Dermis microvascular lymphatic vessel endothelial cell (primary cell): ENCODE measurements at regions not wholly inside any gene's neighbourhood (a gene's known extent, or its start where the extent isn't known, plus 50 kb on each side); places are given as distances from the start of the nearest gene placed in this dataset.

Experiments
- DNase-seq, 2 donors: peaks; one replicate each; pipeline versions ENCODE4 v3.0.0 to v3.0.0-alpha.2; 2010; ENCODE audit warnings: low read depth in 2 of 2

DNA sequence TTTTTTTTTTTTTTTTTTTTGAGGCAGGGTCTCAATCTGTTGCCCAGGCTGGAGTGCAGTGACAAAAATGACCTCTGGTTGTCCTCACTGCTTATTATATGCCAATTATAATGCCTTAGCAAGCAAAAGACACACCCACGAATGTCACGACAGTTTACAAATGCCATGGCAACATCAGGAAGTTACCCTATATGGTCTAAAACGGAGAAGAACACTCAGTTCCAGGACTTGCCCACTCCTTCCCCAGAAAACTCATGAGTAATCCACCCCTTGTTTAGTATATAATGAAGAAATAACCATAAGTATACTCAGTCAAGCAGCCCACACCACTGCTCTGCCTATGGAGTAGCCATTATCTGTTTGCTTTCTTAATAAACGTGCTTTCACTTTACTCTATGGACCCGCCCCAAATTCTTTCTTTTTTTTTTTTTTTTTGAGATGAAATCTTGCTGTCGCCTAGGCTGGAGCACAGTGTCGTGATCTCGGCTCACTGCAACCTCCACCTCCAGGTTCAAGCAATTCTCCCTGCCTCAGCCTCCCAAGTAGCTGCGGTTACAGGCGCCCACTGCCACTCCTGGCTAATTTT, 106.2 kb downstream of the SMIM20 start:
- DNase-seq = peak in 1 of 2 donors; percentile 17

DNA sequence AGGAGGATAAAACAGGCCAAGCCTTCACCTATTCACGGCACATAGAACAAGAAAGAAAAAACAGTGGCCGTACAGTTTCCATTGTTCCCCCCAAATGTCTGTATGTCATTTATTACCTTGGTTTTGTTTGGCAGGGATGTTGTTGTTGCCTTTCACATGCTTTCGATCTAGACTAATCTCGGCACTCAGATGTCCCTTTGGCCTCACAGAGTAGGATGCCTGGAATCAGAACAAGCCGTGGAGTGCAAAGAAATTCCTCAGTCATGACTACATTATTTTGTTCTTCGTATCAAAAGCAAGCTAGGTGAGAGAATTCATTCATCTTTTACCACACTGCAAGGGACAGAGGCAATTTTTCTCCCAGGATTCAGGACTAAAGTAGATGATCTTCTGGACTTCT, 106.9 kb downstream of the SMIM20 start:
- DNase-seq = peak; percentile 24 to 55

DNA sequence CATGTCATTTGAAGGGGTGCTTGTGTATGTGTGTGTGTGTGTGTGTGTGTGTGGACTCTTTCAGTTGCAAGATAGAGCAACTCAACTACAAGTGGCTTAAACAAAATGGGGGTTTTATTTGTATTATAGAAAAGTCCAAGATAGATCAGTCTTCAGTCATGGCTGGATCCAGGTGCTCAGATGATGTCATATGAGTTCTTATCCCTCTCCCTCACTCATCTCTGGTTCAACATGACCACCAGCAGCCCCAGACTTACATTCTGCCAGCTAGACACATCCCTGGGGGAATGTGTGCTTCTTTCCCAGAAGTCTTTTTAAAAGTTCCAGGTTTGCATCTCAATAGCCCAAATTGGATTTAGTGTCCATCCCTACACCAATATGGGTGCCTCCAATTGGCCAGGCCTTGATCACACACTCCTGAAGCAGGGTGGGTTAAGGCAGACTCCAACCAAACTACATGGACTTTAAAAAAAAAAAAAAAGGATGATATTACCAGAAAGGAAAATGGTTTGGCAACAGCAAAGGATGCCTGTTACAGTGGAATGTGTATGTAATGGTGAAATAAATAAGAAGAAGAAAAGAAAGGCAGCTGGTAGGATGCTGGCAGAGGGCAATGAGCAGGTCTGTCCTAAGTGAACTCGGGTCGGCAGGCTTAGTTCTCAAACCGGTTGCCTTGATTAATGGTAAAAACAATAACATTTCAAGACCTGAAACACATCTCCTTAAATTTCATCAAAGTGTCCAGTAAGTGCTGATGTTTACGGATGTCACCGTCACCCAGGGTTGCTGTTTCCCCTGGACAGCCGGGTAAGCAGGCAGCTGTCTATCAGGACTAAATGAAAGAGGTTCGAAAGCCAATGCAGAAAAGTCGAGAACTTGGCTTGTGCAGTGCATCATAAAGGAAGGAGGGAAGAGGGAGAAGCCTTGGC, 107.7 kb downstream of the SMIM20 start:
- no peak for DNase-seq

DNA sequence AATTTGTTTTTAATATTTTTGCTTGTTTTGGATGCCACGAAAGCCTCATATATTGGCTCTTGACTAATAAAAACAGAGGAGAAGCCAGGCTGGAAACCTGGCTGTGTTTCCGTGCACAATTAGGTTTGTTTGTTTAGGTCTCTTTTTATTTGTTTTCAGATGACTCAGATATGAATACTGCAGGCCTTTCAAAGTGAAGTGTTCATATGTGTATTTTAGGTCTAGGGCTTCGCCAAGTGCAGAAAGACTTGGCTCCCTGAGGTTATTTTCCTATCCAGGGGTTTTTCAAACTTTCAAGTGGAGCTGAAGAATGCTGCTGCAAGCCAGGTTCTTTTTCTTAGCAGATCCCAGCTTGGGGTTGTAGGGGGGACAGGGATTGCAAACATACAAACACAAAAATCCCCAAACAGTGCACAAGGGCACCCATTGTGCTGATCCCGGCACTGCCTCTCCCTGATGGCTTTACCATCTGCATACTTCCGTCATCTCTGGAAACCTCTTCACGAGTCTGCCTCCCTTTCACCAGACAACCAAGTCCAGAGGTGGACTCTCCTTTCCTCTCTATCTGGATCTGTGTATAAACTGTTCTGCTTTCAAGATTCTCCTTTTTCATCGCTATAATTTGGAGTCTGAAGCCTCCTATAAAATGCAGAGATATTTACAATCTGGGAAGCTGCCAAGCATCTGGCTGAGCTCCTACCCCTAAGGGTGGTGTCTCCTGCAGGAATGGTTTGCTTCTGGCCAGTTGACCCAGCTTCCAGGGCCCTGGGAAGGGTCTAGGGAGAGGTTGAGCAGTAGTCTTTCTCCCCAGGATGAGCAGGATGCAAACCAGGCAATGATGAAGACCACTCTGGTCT, 108.6 kb downstream of the SMIM20 start:
- DNase-seq = peak; percentile 18 to 62

DNA sequence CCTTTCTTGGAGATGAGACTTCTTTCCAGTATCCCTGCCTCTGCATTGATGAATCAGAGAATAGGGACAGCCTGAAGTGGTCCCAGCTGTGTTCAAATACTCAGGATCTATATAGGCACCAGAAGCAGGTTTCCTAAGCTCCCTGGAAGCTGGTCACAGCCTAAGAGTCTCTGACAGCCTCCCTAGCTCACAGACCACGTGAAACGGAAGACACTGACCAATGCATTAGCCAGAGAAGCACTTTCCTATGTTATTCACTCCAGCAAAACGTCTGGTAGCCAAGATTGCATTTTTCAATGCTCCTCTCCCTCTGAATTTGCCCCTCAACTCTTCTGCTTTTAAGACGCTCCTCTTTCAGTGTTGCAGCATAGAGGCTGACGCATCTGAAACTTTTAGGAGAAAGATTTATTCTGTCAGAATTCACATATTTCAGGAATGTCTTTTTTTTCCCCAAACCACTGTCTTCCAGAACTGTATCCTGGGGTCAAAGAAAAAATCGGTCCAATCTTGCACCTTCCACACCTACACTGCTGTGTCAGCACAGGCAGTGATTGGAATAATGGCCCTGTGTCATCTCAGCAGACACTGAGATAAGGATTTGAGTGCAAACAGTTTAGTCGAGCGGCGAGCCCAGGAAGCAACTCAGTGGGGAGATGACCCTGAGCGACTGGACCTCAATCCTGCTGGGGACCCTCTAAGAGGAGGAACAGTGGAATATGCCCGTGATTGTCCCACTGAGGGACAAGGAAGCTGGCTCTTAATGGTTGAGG, 109.4 kb downstream of the SMIM20 start:
- no peak for DNase-seq

DNA sequence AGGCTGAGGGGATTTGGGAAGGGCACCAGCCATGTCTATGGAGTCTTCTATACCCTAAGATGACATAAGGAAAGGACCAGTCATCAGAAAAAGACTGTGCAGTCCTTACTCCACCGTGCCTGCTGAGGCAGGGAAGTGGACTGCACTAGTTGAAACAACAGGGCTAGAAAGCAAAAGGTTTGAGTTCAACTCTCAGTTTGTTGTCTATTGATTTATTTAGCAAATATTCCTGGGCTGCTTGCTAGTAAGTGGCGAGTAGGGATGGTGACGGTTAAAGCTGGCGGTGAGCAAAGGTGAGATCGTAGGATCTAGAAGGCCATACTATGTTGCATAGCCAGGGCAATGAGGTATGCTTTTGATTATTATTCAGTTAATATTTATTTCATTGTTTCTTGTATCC, 110.1 kb downstream of the SMIM20 start:
- no peak for DNase-seq

DNA sequence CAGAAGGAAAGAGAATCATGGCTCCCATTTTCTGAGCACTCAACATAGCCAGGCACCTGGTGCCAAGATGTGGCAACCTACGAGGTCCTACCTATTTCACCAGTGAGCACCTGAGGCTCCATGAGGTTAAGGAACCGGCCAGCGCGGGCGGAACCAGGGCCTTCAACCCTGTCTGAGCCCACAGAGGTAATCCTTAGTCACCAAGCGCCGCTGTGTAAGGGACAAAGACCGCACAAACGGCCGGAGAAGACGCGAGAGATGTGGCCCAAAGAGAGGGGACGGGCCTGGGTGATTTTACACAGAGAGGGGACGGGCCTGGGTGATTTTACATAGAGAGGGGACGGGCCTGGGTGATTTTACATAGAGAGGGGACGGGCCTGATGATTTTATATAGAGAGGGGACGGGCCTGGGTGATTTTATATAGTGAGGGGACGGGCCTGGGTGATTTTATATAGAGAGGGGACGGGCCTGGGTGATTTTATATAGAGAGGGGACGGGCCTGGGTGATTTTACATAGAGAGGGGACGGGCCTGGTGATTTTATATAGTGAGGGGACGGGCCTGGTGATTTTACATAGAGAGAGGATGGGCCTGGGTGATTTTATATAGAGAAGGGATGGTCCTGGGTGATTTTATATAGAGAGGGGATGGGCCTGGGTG, 114.2 kb downstream of the SMIM20 start:
- no peak for DNase-seq

DNA sequence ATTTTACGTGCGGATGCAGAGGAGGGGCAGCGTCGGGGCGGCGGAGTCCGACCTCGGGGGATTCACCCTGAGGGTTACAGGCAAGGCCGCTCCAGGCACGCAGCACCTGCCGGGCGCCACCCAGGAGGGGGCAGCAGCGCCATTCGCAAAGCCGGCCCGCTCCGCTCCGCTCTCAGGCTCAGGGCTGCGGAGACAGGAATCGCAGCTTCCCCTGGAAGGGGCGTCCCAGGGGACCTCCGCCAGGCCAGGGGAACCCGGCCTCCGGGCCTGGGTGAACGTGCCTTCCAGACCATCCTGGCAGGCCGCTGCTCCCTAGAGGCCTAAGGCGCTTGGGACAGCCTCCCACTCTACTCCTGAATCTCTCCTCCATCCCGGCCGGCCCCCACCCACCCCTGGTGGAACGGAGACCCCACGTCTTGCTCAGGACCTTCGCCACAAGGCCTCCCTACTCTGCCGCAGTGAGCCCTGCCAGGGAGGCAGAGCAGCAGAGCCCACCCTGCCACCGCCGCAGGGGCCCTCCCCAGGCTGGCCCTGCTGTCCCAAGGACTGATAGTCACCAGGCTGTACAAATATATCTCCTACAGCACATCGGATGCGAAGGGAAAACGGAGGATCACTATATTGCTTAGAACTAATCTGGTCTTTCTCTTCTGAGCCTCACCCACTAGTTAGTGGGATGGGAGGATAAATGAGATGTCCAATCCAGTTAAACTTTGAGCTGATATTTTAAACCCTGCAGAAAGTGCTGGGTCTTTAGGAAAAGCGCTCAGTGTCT, 115.0 kb downstream of the SMIM20 start:
- DNase-seq = peak in 1 of 2 donors; percentile 31

DNA sequence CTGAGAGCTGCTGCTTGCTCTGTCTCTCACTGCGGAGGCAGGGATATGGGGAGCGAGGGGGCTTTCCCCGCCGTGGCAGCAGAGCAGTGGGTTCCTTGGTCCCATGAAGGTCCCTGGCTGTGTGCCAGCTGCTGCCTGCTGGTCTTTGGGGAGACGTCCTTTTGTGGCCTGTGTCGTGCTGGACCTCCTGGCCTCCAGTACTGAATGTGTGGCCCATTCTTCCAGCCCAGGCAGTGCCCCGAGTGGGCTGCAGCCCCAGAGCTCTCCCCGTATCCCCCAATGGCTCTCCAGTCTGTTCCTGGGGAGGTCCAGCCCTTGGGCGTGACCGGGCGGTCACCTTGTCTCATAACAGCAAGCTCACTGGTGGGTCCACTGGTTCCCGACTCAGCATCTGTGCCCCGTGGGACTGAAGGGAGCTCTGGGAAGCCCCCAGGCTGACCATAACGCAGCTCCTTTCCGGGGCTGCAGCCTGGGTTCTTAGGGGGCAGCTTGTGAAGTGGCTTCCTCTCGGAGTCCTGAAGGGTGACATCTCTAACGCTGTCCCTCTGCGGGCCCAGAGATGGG, 115.6 kb downstream of the SMIM20 start:
- DNase-seq = no peak

DNA sequence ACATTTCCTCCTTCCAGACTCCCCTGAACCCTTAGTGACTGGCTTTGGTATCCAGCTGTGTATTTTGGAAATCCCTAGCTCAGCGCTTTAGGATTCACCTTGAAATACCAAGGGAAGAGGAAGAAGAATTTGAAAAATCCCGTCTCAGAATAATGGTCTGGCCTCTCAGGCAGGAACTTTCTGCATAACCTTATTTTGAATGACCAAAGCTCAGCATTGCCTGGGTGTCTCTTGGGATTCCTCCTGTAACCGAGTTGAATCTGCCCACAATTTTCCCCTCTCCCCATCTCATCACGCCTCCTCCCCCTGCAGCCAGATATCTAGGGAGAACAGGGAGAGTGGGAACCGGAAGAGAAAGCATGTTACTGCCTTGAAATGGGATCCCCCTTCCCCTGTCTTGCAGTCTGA, 116.2 kb downstream of the SMIM20 start:
- DNase-seq = no peak

DNA sequence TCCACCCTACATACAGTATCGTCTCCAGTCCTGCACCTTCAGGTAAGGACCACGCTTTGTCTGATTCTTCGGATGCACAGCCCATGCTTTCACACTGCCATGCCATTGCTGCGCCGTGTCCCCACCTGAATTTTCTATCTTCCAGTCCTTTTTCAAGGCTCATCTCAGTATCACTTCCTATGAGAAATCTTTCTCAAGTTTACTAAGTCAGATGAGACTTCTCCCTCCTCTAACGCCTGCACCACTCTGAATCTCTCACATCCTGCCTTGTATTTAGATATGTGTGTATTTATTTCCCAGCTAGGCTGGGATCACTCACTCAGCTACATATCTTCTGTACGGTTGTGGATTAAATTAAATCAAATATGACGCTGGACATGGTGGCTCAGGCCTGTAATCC, 116.8 kb downstream of the SMIM20 start:
- DNase-seq = no peak

DNA sequence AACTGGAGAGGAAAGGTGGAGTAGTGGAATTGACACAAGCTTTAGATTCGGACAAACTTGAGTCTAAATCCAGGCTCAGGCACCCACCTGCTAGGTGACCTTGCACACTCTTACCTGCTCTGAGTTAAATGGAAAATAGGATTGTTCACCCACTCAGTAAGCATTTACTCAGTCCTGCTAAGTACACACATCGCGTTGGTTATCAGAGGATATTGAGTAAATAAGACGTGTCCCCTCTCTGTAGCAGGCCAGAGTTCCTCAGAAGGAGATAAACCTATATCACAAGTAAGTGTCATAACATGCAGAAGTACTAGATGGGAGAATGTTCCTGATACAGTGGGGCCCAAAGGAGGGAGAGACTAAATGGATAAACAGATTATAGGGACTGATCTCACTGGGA, 117.7 kb downstream of the SMIM20 start:
- DNase-seq = no peak

DNA sequence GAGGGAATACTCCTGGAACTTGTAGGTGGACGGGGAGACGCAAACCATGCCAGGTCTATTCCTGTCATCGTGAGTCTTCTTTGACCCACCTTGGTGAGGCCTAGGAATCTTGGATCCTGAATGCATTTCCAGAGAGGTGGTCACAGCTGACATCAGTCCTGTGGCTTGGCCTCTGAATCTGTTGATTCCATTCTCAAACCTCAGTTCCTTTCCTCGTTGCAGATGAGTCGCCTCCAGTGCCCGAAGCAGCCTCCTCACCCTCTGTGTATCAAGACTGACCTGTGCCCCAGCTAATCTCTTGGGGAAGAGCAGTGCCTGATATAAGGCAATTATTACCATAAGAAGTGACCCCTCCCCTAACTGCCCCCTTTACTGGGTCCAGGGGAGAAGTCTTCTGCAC, 118.1 kb downstream of the SMIM20 start:
- DNase-seq = no peak

DNA sequence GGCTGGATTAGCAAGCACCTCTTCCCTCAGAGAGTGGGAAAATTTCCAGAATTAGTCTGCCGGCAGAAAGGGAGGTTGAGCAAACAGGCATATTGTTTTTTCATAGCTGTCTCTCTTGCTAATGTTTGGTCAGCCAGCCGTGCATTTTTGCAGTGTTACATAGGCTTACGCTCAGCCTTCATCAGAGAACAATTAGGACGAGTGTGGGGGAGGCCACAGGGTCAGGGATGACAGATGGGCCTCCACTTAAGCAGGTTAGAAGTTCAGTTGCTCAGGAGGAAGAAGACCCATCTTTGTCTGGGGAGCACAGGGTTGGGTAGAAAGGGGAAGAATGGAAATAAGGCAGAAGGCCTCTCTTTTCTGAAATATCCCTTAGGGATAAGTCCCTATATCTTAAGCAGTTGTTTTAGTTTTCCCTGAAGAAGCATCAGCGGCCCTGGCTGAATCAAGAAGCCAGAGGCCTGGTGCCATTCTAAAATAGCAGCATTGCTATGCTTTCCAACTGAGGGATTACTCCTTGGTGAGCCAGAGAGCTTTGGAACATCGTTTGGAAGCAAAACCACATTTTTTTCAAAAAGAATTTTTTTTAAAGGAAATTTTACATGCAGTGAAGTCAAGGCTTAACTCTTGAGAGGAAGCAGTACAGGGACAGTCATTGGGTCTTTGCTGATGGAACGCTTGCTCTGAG, 118.8 kb downstream of the SMIM20 start:
- no peak for DNase-seq

DNA sequence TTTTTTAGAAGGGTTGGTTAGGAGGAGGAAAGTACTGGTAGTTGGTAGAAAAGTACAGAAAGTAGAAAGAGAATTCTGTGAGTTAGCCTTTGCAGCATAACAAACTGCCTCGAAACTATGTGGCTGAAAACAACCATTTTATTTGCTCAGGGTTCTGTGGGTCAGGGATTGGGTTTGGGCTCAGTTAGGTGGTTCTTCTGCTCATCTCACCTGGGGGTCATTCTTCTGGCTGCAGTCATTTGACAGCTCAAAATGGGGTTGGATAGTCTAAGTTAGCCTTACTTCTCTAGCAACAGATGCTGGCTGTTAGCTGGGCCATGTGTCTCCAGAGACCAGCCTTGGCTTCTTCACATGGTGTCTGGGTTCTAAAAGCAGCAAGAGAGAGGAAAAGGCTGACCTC, 119.4 kb downstream of the SMIM20 start:
- no peak for DNase-seq

DNA sequence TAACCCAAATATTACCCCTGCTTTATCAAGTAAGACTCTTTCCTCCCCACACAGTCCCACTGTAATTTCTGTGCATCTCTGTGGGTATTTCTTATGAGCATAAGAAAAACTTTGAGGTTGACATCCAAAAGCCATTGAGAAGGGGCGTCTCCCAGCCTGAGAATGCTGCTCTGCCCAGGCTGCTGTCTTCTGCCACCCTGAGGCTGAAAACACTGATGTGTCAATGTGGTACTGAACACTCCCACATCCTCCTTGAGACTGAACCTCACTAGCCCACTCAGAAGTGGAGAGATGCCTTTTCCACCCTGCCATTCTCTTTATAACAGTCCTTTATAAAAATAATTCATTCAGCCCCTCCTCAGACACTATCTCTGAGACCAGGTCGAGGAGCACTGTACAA, 120.8 kb downstream of the SMIM20 start:
- DNase-seq = no peak

DNA sequence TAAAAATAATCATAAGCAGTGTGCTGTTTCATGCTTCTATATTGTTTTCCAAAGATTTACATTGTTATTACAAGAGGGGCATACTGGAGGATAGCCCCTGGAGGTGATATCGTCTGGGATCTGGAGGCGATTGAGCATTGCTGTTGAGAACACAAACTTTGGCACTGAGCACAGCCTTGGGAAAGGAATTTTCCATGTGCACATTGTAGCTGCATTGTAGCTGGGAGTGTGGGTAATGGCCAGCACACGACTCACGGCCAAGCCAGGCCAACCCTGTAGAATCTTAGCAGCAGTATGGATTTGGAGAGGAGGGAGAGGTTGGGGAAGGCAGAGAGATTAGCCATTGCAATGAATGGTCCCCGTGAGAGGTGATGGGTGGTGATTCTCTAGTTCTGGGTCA, 121.9 kb downstream of the SMIM20 start:
- no peak for DNase-seq

DNA sequence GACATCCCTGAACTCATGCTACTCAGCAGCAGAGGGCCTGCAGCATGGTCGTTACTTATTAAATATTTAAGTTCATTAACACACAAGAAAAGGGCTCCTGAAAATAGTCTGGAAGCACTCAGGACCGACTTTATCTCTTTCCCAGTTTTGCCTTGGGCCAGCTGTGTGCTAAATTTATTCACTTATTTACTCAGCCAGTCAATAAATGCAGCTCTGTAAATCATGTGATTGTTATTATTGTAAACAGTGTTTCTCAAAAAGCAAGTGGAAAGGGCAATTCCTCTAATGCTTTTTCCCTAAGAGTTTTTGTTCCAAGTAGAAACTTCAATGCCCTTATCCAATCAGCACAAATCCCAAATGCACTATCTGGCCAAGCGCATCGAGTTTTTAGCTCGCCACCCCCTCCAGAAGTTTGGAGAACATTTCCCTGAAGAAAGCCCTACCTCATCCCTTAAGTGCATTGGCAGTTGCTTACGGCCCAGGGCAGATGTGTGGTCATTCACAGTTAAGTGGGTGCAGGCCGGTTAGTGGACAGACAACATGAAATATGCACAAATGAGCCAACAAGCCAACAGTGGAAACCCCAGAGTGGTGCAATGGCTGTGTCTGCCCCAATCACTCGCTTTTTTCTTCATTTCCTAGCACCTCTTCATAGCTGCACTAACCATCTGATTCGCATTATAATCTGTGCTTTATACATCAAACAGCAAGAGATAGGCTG, 125.8 kb downstream of the SMIM20 start:
- DNase-seq = no peak

DNA sequence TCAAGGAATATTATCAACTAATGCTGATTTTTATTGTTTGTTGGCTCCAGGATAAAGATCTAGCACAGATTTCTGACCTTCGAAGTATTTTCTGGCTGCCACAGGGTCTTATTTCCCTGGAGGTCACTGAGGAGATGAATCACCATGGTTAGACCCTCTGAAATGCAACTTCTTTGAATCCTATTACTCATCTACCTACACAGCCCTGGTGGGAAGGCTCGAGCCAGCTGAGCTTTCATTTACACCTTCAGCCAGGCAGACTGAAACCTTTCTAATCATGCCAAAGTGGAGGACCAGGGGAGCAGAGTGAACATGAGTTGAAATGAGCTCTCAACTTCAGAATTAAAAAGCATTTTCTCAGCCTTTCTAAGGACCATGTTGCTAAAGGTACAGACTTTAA, 130.5 kb downstream of the SMIM20 start:
- no peak for DNase-seq
